ENCODE measurements at regions not wholly inside any gene's neighbourhood (a gene's known extent, or its start where the extent isn't known, plus 50 kb on each side); places are given as distances from the start of the nearest gene placed in this dataset.
A peak's percentile ranks its signal among the peaks of the same experiment; 100 is the strongest.
"Not testable (repeated sequence)": the region's sequence is repeated elsewhere in the genome, so short reads cannot be mapped to it uniquely, and the experiment has no call there.

- DNase-seq, result no peak
Observed at GRCh38 chr2:4942441-4942840, 749.7 kb upstream of the SOX11 start.

GRCh38 chr2:4947911-4948310, 744.3 kb upstream of the SOX11 start:
- no peak for DNase-seq

- no peak for DNase-seq
Observed at GRCh38 chr2:4951368-4951767, 740.8 kb upstream of the SOX11 start.

- no peak for DNase-seq
Observed at GRCh38 chr2:4959219-4959618, 733.0 kb upstream of the SOX11 start.

- no peak for DNase-seq
Observed at GRCh38 chr2:4962419-4962818, 729.8 kb upstream of the SOX11 start.

GRCh38 chr2:4963106-4963505, 729.1 kb upstream of the SOX11 start:
- DNase-seq, result no peak

GRCh38 chr2:4964001-4964540, 728.1 kb upstream of the SOX11 start:
- no peak for DNase-seq

- DNase-seq, result no peak
Observed at GRCh38 chr2:4964579-4964978, 727.6 kb upstream of the SOX11 start.

GRCh38 chr2:4965556-4966320, 726.4 kb upstream of the SOX11 start:
- no peak for DNase-seq

GRCh38 chr2:4967206-4967605, 725.0 kb upstream of the SOX11 start:
- DNase-seq, result no peak

GRCh38 chr2:4972472-4972871, 719.7 kb upstream of the SOX11 start:
- no peak for DNase-seq

GRCh38 chr2:4973354-4973753, 718.8 kb upstream of the SOX11 start:
- DNase-seq, result no peak

- DNase-seq, result no peak
Observed at GRCh38 chr2:4973973-4974372, 718.2 kb upstream of the SOX11 start.

GRCh38 chr2:4976407-4976806, 715.8 kb upstream of the SOX11 start:
- DNase-seq, result no peak

GRCh38 chr2:4979111-4979510, 713.1 kb upstream of the SOX11 start:
- DNase-seq, result peak; percentile 35

GRCh38 chr2:4980995-4981394, 711.2 kb upstream of the SOX11 start:
- no peak for DNase-seq

GRCh38 chr2:4981802-4982409, 710.3 kb upstream of the SOX11 start:
- DNase-seq, result no peak

GRCh38 chr2:4988444-4988843, 703.7 kb upstream of the SOX11 start:
- DNase-seq, result not testable (repeated sequence)

GRCh38 chr2:4992226-4992625, 700.0 kb upstream of the SOX11 start:
- no peak for DNase-seq

- no peak for DNase-seq
Observed at GRCh38 chr2:4995466-4995865, 696.7 kb upstream of the SOX11 start.

- no peak for DNase-seq
Observed at GRCh38 chr2:5007596-5007995, 684.6 kb upstream of the SOX11 start.

- DNase-seq, result no peak
Observed at GRCh38 chr2:5019324-5019723, 672.9 kb upstream of the SOX11 start.

GRCh38 chr2:5020116-5020875, 671.9 kb upstream of the SOX11 start:
- no peak for DNase-seq
